Thoracic aorta (tissue), 2 donors: ENCODE measurements at regions not wholly inside any gene's neighbourhood (a gene's known extent, or its start where the extent isn't known, plus 50 kb on each side); places are given as distances from the start of the nearest gene placed in this dataset.

ENCODE experiments used
- ATAC-seq: fragments of 150-250 bp; one replicate; pipeline ENCODE4 v1.8.0; 2017; ENCODE audit warnings: low read depth; ENCODE audit not compliant: insufficient number of reproducible peaks, low FRiP score
- DNase-seq: peaks from one replicate; pipeline ENCODE4 v3.0.0-alpha.2; 2020; ENCODE audit warnings: low spot score
- H3K27ac ChIP-seq, 2 donors: fragments of 200-600 bp; sonication (generic); 1 replicate in 1 of 2; 2 replicates in 1 of 2; pipeline ENCODE4 v1.5.1; 2016; ENCODE audit warnings: mild to moderate bottlenecking in 2 of 2, moderate library complexity in 2 of 2
- H3K27me3 ChIP-seq: fragments of 200-600 bp; sonication (generic); replicated peaks from 2 replicates; pipeline ENCODE4 v1.6.0; 2016; ENCODE audit warnings: mild to moderate bottlenecking; ENCODE audit not compliant: insufficient read depth
- H3K36me3 ChIP-seq: fragments of 200-600 bp; sonication (generic); one replicate; pipeline ENCODE4 v1.5.1; 2016
- H3K4me1 ChIP-seq, 2 donors: fragments of 200-600 bp; sonication (generic); 1 replicate in 1 of 2; 2 replicates in 1 of 2; pipeline versions ENCODE4 v1.5.1 to v1.6.0; 2016; ENCODE audit warnings: low read depth in 2 of 2, mild to moderate bottlenecking in 1 of 2; ENCODE audit not compliant: control insufficient read depth in 1 of 2
- H3K4me3 ChIP-seq: fragments of 200-600 bp; sonication (generic); 2 replicates; pipeline ENCODE4 v1.5.1; 2016; ENCODE audit warnings: mild to moderate bottlenecking
- H3K9me3 ChIP-seq: fragments of 200-600 bp; sonication (generic); 2 replicates; pipeline ENCODE4 v1.5.1; 2016
- TF ChIP-seq, protein P1 (sequence below): fragments of 200-600 bp; sonication (generic); IDR thresholded peaks from one replicate; pipeline ENCODE4 v1.5.1; 2019; ENCODE audit warnings: antibody characterized with exemption

DNA sequence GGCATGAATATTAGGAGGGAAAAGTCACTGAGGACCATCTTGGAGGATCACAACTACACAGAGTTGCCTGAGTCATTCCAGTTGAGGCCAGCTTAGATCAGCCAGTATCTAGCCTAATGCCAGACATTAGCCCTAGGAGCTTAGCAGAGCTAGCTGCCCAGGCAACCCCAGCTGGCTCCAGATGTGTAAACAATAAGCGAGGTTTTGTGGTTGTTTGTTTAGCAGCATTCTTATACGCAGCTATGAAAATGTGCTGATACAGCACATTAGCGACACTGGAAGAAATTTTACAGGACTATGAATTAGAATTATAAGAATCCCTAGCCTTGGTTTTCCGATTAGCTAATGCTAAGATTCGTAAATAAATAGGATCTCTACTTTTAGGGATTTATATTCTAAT is 59.3 kb downstream of the BTBD3 start:
- TF ChIP-seq, protein P1, sequence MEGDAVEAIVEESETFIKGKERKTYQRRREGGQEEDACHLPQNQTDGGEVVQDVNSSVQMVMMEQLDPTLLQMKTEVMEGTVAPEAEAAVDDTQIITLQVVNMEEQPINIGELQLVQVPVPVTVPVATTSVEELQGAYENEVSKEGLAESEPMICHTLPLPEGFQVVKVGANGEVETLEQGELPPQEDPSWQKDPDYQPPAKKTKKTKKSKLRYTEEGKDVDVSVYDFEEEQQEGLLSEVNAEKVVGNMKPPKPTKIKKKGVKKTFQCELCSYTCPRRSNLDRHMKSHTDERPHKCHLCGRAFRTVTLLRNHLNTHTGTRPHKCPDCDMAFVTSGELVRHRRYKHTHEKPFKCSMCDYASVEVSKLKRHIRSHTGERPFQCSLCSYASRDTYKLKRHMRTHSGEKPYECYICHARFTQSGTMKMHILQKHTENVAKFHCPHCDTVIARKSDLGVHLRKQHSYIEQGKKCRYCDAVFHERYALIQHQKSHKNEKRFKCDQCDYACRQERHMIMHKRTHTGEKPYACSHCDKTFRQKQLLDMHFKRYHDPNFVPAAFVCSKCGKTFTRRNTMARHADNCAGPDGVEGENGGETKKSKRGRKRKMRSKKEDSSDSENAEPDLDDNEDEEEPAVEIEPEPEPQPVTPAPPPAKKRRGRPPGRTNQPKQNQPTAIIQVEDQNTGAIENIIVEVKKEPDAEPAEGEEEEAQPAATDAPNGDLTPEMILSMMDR = no peak
- Histone ChIP-seq H3K36me3 (no peaks in the 10 kb centered on the region), H3K4me3 (no peak overlapping the region), H3K27ac (no peak overlapping the region), H3K9me3 (peaks cover 3% of the 10 kb centered on the region), H3K4me1 (no peaks in the 10 kb centered on the region), H3K27me3 (no peaks in the 10 kb centered on the region)
- DNase-seq = no peak
- ATAC-seq = no peak

DNA sequence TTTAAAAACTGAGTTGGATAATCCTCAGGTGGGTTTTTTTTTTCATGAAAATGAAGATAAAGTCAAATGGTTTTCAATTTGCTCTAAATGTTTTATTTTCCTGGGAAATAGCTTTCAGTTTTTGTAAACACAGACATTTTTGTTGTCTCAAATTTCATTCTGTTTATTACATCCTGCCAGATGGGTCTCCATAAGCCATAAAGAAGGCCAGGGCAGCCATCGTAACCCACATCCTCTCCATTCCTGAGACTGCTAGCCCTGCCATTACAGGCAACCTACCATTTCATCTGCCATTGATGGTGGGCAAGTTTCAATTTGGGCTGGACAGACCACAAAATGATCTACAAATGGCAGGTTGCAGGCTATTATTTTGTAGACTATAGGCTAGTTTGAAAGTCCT is 60.8 kb downstream of the BTBD3 start:
- H3K27me3 ChIP-seq = no peaks in the 10 kb centered on the region
- TF ChIP-seq, protein P1 = no peak
- no peaks in the 10 kb centered on the region for H3K36me3 ChIP-seq
- no peaks in the 10 kb centered on the region for H3K4me1 ChIP-seq
- no peak for ATAC-seq
- no peak overlapping the region for H3K4me3 ChIP-seq
- H3K27ac ChIP-seq = no peak overlapping the region
- H3K9me3 ChIP-seq = peaks cover 3% of the 10 kb centered on the region
- no peak for DNase-seq

DNA sequence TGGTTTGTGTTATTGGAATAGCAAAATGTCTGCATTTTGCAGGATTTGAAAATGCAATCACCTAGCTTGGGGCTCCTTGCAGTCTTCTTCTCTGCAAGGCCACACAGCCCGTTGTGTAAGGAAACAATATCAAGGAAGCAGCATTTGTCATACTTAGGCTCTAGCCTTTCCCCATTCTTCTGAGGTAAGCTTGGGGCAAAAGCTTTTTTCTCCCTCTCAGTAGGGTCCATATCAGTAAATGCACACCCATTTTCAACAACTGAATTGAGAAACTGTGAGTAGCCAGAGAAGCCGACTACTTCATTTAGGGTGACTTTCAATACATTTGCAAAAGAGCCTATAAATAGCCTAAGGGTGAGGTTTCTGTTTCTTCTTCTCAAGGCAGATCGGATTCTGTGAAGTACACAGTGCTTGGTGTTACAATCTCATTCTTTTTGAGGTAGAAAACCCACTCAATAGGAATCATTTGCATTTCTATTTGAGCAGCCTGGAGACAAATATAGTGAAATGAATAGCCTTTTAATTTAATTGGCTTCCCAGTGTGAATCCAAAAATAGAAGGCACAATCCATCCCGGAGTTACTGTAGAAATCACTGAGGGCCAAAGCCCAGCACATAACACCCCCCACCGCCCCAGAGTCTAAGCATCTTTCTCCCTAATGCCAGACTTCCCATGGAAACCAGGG is 61.8 kb downstream of the BTBD3 start:
- ATAC-seq (no peak), DNase-seq (no peak)
- H3K36me3 ChIP-seq = no peaks in the 10 kb centered on the region
- H3K27ac ChIP-seq = no peak overlapping the region
- TF ChIP-seq, protein P1 = no peak
- H3K9me3 ChIP-seq = peaks cover 3% of the 10 kb centered on the region
- H3K4me3 ChIP-seq = no peak overlapping the region
- no peaks in the 10 kb centered on the region for H3K4me1 ChIP-seq
- H3K27me3 ChIP-seq = no peaks in the 10 kb centered on the region

DNA sequence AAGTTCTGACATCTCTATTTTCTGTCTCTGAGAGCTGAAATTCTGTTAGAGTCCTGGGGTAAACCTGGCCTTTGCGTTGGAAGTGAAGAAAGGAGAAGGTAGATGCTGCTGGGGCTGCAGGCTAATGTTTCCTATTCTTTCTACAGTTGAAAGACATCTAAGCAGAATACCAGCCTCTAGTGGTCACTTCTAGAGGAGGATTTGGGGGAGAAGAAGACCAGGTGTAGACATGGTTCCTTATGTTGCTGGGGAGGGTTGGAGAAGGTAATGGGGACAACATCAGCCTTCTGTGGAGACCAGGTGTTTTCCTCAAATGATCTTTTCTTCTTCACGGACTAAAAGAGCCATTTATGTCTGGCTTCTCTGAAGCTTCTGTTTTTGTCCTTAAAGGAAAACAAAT is 62.6 kb downstream of the BTBD3 start:
- no peak overlapping the region for H3K4me3 ChIP-seq
- H3K27ac ChIP-seq = no peak overlapping the region
- H3K4me1 ChIP-seq = no peaks in the 10 kb centered on the region
- H3K36me3 ChIP-seq = no peaks in the 10 kb centered on the region
- TF ChIP-seq, protein P1 = no peak
- no peak for ATAC-seq
- no peaks in the 10 kb centered on the region for H3K27me3 ChIP-seq
- DNase-seq = no peak
- H3K9me3 ChIP-seq = peaks cover 3% of the 10 kb centered on the region

DNA sequence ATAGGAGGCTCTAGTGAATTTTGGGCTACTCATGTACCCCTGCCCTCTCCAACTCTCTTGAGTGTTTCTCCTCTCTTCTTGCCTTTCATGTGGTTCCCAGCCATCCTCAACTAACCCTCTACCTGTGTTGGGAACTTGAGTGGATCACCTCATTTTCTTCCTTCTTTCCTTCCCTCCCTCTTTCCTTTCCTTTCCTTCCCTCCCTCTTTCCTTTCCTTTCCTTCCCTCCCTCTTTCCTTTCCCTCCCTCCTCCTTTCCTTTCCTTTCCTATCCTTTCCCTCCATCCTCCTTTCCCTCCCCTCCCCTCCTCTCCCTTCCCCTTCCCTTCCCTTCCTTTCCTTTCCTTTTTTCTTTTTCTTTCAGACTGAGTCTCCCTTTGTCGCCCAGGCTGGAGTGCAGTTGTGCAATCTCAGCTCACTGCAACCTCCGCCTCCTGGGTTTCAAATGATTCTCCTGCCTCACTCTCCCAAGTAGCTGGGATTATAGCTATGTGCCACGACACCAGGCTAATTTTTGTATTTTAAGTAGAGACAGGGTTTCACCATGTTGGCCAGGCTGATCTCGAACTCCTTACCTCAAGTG is 63.8 kb downstream of the BTBD3 start:
- ATAC-seq = no peak
- H3K27ac ChIP-seq = no peak overlapping the region
- H3K4me3 ChIP-seq = no peak overlapping the region
- peaks cover 1% of the 10 kb centered on the region for H3K9me3 ChIP-seq
- H3K4me1 ChIP-seq = no peaks in the 10 kb centered on the region
- no peaks in the 10 kb centered on the region for H3K36me3 ChIP-seq
- no peaks in the 10 kb centered on the region for H3K27me3 ChIP-seq
- TF ChIP-seq, protein P1 = no peak
- DNase-seq = no peak
